ENCODE measurements at regions not wholly inside any gene's neighbourhood (a gene's known extent, or its start where the extent isn't known, plus 50 kb on each side); places are given as distances from the start of the nearest gene placed in this dataset.

DNA sequence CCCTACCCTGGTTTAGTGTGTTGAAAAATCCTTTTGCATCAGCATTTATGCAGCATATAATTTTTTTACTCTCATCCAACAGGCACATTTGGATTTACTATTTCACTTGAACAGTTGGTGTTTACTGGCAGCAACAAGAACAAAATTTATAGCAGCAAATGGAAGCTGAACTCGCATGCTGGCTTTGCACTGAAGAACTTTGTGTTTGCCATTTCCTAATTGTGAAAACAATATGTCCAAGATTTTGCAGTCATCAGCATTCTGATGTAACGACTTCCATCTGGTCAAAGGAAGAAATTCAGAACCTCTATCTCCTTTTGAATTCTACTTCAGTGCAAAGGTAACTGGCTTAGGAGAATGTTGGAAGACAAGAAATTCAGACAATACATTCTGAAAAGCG is 131.0 kb downstream of the DLEU7 start:
- TF ChIP-seq EZH2 (IDR thresholded peaks at IDR 0.05; ENCODE audit: borderline replicate concordance, low read length), result no peak
- TF ChIP-seq, protein P1, sequence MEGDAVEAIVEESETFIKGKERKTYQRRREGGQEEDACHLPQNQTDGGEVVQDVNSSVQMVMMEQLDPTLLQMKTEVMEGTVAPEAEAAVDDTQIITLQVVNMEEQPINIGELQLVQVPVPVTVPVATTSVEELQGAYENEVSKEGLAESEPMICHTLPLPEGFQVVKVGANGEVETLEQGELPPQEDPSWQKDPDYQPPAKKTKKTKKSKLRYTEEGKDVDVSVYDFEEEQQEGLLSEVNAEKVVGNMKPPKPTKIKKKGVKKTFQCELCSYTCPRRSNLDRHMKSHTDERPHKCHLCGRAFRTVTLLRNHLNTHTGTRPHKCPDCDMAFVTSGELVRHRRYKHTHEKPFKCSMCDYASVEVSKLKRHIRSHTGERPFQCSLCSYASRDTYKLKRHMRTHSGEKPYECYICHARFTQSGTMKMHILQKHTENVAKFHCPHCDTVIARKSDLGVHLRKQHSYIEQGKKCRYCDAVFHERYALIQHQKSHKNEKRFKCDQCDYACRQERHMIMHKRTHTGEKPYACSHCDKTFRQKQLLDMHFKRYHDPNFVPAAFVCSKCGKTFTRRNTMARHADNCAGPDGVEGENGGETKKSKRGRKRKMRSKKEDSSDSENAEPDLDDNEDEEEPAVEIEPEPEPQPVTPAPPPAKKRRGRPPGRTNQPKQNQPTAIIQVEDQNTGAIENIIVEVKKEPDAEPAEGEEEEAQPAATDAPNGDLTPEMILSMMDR (IDR thresholded peaks at IDR 0.05; ENCODE audit: low read length), result no peak

All from OCI-LY1 (cell line).